WERI-Rb-1 (cell line): ENCODE measurements at regions not wholly inside any gene's neighbourhood (a gene's known extent, or its start where the extent isn't known, plus 50 kb on each side); places are given as distances from the start of the nearest gene placed in this dataset.

Experiments used
- DNase-seq: peaks from one replicate; pipeline ENCODE4 v3.0.0-alpha.2; 2020
- H3K27ac ChIP-seq: fragments of 250-450 bp; sonication (Bioruptor Pico); 2 replicates; pipeline ENCODE4 v1.5.1; 2020; ENCODE audit warnings: mild to moderate bottlenecking, moderate library complexity
- H3K27me3 ChIP-seq: fragments of 250-450 bp; sonication (Bioruptor Pico); 2 replicates; pipeline ENCODE4 v1.5.1; 2021; ENCODE audit warnings: mild to moderate bottlenecking, low read depth, moderate library complexity; ENCODE audit not compliant: insufficient read depth, severe bottlenecking
- H3K36me3 ChIP-seq: fragments of 250-450 bp; sonication (Bioruptor Pico); 2 replicates; pipeline ENCODE4 v1.5.1; 2020; ENCODE audit warnings: mild to moderate bottlenecking, moderate library complexity
- H3K4me3 ChIP-seq: 2 replicates; pipeline ENCODE4 v1.5.1; 2011; ENCODE audit warnings: low read depth, mild to moderate bottlenecking, control low read depth, low read length
- H3K9me3 ChIP-seq: fragments of 250-450 bp; sonication (Bioruptor Pico); 2 replicates; pipeline ENCODE4 v1.5.1; 2021; ENCODE audit warnings: mild to moderate bottlenecking, moderate library complexity; ENCODE audit not compliant: severe bottlenecking
- TF ChIP-seq, protein P1 (sequence below): IDR thresholded peaks from 2 replicates; pipeline ENCODE4 v1.5.1; 2011; ENCODE audit warnings: low read depth, mild to moderate bottlenecking, control low read depth, inconsistent platforms, low read length

DNA sequence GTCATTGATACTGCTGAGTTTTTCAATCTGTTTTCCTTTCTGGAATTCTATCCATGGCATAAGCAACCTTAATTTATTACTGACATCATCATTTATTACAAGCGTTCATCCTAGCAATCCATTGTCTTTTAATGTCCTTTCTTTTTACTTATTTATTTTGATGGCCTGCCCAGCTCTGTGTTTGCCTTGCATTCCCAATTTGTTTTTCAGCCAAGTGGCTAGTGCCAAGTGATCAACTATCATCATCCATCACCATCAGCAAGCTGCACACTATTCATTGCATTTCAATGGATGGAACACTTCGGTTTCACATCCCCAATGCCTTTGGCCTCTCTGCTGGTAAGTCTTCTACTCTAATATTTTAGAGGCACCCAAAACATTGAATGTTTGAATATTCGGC lies 831.7 kb upstream of the EPHA5 start:
- Histone ChIP-seq H3K27ac (no peak overlapping the region), H3K9me3 (no peaks in the 10 kb centered on the region), H3K27me3 (no peaks in the 10 kb centered on the region), H3K4me3 (no peak overlapping the region), H3K36me3 (no peaks in the 10 kb centered on the region)
- no peak for DNase-seq
- TF ChIP-seq, protein P1, sequence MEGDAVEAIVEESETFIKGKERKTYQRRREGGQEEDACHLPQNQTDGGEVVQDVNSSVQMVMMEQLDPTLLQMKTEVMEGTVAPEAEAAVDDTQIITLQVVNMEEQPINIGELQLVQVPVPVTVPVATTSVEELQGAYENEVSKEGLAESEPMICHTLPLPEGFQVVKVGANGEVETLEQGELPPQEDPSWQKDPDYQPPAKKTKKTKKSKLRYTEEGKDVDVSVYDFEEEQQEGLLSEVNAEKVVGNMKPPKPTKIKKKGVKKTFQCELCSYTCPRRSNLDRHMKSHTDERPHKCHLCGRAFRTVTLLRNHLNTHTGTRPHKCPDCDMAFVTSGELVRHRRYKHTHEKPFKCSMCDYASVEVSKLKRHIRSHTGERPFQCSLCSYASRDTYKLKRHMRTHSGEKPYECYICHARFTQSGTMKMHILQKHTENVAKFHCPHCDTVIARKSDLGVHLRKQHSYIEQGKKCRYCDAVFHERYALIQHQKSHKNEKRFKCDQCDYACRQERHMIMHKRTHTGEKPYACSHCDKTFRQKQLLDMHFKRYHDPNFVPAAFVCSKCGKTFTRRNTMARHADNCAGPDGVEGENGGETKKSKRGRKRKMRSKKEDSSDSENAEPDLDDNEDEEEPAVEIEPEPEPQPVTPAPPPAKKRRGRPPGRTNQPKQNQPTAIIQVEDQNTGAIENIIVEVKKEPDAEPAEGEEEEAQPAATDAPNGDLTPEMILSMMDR = no peak

DNA sequence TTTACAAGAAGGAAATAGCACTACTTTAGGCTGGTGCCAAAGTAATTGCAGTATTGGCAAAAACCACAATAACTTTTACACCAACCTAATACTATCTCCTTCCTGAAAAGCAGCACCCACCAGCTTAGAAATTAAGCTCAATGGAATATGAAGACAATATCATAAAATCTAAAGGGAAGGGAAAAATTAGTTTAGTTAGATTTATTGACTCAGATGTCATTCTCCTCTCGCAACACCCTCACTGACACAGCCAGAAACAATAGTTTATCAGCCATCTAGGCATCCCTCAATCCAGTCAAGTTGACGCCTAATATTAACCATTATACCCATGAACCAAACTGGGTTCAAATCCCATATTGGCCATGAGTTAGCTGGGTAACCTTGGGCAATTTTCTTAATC lies 820.4 kb upstream of the EPHA5 start:
- TF ChIP-seq, protein P1 = no peak
- no peaks in the 10 kb centered on the region for H3K27me3 ChIP-seq
- no peak overlapping the region for H3K27ac ChIP-seq
- no peaks in the 10 kb centered on the region for H3K9me3 ChIP-seq
- no peak overlapping the region for H3K4me3 ChIP-seq
- DNase-seq = no peak
- no peaks in the 10 kb centered on the region for H3K36me3 ChIP-seq

DNA sequence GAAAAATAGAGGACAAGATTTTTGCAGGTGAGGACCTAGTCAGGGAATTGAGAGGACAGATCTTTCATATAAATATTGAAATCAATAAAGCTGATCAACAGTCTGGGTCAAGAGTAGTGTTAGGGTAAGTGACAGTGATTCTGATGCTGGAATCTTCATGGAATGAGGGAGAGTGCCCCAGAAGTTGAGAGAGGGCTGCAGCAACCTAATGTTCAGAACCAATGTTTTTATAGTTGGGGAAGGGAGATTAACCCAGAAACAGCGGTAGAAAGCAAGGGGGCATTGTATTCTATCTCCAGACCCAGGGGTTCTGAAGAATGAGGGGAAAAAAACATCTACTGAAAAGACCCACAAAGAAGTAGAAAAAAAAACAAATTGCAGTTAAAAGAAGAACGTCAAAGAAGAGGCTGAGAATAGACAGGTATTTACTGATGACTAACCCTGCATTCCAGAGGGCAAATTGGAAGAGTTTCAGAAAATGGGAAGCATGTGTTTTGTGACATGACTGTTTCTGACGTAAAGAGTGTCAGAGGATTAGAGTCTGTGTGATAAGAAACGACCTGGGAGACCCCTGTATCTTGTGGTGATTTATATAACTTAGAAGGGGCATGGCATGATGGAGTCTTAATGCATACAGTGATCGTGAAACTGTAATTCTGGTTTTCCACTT lies 819.6 kb upstream of the EPHA5 start:
- no peak for DNase-seq
- no peak overlapping the region for H3K4me3 ChIP-seq
- H3K9me3 ChIP-seq = no peaks in the 10 kb centered on the region
- no peaks in the 10 kb centered on the region for H3K36me3 ChIP-seq
- TF ChIP-seq, protein P1 = no peak
- H3K27me3 ChIP-seq = no peaks in the 10 kb centered on the region
- no peak overlapping the region for H3K27ac ChIP-seq

DNA sequence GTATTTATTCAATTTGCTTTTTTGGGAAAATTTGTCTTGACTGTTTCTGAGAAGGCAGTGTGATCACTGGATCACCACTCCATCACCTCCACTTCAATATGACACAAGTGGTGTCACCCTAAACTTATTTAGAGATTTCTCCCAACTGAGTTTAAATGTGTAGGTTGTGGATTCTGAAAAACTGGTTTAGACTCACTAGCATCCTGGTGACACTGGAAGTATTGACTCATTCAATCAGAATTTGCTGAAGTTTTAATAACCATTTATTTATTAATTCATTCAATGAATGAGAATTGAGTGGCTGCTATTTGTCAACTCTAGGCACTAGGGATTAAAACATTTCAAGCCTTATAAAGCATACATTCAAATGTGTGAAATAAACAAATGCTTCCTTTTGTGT lies 819.1 kb upstream of the EPHA5 start:
- TF ChIP-seq, protein P1 = no peak
- DNase-seq = no peak
- Histone ChIP-seq H3K27me3 (no peaks in the 10 kb centered on the region), H3K36me3 (no peaks in the 10 kb centered on the region), H3K4me3 (no peak overlapping the region), H3K27ac (no peak overlapping the region), H3K9me3 (no peaks in the 10 kb centered on the region)

DNA sequence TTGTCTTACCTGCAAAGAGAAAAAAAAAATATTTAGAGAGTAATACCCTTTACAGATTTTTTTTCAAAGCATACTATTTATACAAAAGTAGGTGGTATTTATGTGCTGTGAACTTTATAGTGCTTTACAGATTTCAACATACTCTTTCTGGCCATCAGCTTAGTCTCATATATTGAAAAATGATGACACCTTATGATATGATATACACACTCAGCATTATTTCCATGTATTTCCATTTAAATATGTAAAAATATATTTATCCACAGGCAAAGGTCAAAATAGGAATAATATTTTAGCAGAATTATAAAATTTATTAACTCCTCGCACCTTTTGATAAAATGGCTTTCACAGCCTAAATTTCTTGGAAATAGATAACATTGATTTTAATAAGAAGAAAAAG lies 815.8 kb upstream of the EPHA5 start:
- Histone ChIP-seq H3K27ac (no peak overlapping the region), H3K4me3 (no peak overlapping the region), H3K36me3 (no peaks in the 10 kb centered on the region), H3K27me3 (no peaks in the 10 kb centered on the region), H3K9me3 (no peaks in the 10 kb centered on the region)
- no peak for DNase-seq
- TF ChIP-seq, protein P1 = no peak

DNA sequence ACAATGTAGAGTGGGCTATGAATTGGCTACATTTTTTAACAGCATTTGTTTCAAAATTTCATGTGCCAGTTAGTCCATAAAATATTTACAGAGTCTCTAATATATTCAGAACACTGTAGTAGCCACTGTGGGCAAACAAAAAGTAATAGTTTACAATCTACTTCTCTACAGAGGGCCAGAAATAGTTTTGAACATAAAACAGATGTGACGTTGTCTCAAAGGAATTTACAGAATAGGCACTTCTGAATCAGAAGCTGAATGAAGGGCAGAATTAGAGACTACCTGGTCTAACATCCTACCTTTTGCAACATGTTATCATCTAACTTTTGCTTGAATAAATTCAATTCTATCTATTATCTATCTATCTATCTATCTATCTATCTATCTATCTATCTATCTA lies 811.9 kb upstream of the EPHA5 start:
- Histone ChIP-seq H3K4me3 (no peak overlapping the region), H3K27ac (no peak overlapping the region), H3K9me3 (no peaks in the 10 kb centered on the region), H3K36me3 (no peaks in the 10 kb centered on the region), H3K27me3 (no peaks in the 10 kb centered on the region)
- no peak for DNase-seq
- TF ChIP-seq, protein P1 = no peak
